HEK293T (cell line): ENCODE measurements at regions not wholly inside any gene's neighbourhood (a gene's known extent, or its start where the extent isn't known, plus 50 kb on each side); places are given as distances from the start of the nearest gene placed in this dataset.

Experiments
- FOXM1 ChIP-seq: fragments of 450-650 bp; IDR thresholded peaks from 2 replicates; pipeline ENCODE4 v1.6.1; 2017; ENCODE audit warnings: mild to moderate bottlenecking, borderline replicate concordance
- PKNOX1 ChIP-seq: fragments of 450-650 bp; IDR thresholded peaks from 2 replicates; pipeline ENCODE4 v1.6.1; 2016

GRCh38 chr14:97251491-97252155 lies 454.4 kb downstream of the VRK1 start:
- TF ChIP-seq FOXM1 (no peak), PKNOX1 (no peak)
